ENCODE measurements at regions not wholly inside any gene's neighbourhood (a gene's known extent, or its start where the extent isn't known, plus 50 kb on each side); places are given as distances from the start of the nearest gene placed in this dataset.

- DNase-seq (ENCODE audit: low read depth): no peak
These were observed 65.9 kb upstream of the TIAM1 start for GRCh38 chr21:31409831-31410487.

GRCh38 chr21:31408301-31409088, 64.4 kb upstream of the TIAM1 start:
- no peak for DNase-seq (ENCODE audit: low read depth)

- DNase-seq (ENCODE audit: low read depth): no peak
These were observed 62.4 kb upstream of the TIAM1 start for GRCh38 chr21:31406510-31406909.

DNA sequence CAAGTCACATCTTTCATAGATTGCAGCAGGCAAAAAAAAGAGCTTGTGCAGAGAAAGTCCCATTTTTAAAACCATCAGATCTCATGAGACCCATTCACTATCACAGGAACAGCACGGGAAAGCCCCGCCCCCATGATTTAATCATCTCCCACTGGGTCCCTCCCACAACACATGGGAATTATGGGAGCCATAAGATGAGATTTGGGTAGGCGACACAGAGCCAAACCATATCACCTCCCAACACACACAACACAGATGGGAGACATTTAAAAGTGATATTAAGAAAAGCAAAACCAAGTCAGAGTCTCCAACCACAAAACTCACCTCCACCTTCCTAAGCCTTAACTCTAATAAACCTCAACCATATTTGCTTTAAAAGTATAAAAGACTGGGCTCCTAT, 61.5 kb upstream of the TIAM1 start:
- no peak for DNase-seq (ENCODE audit: low read depth)

DNA sequence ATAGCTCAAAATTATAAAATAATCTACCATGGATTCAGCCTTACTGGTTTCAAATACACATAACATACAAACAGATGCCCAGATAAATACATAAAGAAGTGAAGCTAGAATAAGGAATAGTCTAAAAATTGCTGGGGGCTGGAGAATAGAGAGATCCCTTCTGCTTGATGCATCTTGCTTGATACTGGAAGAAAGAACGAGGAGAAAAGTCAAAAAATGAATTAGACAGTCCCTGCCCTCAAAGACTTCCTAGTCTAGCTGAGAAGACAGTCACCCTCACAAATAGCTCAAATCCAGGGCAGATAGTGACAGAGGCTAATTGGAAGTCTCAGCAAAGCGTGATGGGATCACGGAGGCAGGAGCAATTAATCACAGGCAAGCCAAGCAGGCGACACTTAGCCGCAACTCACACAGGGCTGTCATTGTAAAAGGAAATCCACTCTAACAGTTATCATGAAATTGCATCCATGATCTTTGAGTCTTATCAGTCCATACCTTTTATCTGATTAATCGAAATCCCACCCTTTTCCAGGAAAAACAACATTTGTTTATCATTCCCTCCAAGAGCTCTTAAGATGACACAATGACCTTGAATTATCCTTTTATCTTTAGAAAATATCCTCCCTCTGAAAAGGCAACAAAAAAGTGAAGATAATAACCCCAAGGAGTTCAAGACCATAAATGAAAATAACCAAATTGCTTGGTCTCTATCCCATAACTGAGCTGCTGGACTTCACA, 59.7 kb upstream of the TIAM1 start:
- DNase-seq (ENCODE audit: low read depth): no peak

DNA sequence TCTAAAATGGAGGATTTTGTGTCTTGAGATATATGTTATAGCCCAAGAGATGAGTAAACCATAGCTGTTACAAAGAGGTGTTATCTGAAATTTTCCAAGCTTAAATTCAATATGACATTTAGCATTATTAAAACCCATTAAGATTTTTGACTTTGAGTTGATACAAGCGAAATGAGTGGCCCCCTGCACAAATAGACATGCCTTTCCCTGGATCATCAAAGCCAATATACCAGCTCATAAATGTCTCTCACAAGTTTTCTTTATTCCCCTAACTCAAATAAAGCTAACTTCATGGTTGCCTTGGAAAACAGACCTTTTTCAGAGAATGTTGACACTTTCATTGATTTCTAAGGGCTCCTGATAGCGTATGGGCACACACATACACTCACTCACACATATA, 55.5 kb upstream of the TIAM1 start:
- no peak for DNase-seq (ENCODE audit: low read depth)

DNA sequence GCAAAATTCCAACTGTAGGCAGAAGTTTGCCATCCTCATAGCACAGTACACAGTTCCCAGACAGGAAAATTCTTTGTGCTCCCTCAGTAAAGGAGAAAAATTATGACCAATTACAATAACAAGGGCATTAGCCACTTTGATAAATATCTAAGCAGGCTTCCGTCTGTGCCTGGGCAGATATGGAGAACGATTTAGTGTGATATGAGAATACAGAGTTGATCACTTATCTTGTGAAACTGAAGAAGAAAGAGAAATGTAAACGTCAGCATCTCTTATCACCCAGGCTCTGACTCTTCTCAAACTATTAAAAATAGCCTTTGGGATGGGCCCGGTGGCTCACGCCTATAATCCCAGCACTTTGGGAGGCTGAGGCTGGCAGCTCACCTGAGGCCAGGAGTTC, 54.5 kb upstream of the TIAM1 start:
- DNase-seq (ENCODE audit: low read depth): no peak

GRCh38 chr21:31397939-31398338, 53.9 kb upstream of the TIAM1 start:
- no peak for DNase-seq (ENCODE audit: low read depth)

- no peak for DNase-seq (ENCODE audit: low read depth)
These were observed 53.5 kb upstream of the TIAM1 start for GRCh38 chr21:31397515-31397926.

DNA sequence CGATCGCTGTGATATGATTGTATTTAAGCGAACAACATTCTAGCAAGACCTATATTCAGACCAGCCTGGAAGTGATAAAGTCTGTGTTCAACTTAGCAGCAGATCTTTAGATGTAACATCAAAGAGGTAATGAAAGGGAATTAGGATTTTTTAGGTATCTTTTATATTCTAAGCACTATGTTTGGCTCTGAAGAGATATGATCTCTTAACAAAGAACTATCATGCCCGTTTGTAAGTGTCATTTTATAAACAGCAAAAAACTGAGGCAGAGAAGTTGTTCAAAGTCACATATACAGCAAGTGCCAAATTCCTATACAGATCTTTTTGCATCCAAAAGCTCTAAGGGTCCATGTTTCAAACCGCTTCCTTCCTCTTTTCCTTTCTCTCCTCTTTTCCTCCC, 53.0 kb upstream of the TIAM1 start:
- DNase-seq (ENCODE audit: low read depth): no peak

GRCh38 chr21:31396399-31396798, 52.3 kb upstream of the TIAM1 start:
- no peak for DNase-seq (ENCODE audit: low read depth)

GRCh38 chr21:31395791-31396190, 51.7 kb upstream of the TIAM1 start:
- DNase-seq (ENCODE audit: low read depth): no peak

DNA sequence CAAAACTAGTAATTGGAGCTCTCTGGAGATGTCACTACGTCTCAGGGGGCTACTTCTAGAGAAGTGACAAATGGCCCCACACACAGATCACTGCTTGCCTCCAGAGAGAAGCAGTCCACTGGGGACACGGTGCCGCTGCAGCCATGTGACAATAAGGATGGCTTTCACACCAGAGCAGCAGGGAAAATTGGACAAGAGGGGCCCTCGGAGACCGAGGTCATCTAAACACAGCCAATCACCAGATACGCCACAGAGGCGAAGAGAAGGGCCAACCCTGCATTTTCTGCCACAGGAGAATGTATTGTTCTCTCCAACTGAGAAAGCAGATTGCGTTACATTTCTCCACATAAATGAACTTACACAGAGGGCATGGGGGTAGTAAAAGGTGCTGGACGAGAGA, 51.2 kb upstream of the TIAM1 start:
- DNase-seq (ENCODE audit: low read depth): no peak

DNA sequence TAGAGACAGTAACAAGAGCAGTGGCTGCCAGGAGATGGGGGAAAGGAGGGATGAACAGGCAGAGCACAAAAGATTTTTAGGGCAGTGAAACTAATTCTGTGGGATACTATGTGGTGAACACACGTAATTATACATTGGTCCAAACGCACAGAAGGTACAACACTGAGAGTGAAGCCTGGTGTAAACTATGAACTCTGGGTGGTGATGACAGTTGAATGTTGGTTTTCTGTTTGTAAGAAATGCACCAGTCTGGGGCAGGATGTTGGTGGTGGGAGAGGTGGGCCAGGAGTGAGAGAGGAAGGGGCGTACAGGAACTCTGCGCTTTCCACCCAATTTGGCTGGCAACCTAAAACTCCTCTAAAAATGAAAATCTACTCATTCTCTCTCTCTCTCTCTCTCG, 50.2 kb upstream of the TIAM1 start:
- no peak for DNase-seq (ENCODE audit: low read depth)
